ENCODE measurements at regions not wholly inside any gene's neighbourhood (a gene's known extent, or its start where the extent isn't known, plus 50 kb on each side); places are given as distances from the start of the nearest gene placed in this dataset.

DNA sequence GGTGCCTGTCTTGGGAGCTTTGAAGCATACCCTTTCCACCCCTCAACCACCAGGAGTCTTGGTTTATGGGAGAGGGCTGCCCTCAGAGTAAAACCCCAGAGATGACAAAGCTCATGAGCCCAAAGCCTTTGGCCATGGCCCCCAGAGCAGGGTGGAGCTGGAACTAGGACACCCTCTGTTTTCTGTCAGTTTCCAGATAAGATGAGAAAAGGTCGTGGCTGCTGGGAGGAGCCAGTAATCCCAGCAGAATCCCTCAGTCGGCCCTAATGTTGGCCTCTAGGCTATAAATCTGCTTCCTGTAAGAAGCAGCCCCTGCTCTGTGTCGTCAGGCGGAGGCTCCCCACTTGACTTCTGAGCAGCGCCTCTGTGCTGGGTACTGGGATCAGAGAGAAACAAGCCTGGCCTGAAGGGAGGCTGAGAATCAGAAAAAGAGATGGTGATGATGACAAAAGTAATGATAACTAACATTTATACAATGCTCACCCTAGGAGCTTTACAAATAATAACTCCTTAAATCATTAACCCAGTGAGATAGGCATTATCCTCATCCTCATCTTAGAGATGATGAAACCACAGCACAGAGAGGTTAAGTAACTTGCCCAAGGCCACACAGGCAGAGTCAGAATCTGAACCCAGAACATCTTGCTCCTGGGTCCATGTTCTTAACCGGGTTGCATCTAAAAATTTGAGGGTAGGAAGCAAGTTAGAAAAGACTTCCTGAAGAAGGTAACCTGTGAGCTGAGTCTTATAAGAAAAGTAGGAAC lies 471.4 kb downstream of the SOX6 start (continued):
- TF ChIP-seq SETDB1 (IDR thresholded peaks at IDR 0.05; ENCODE audit: low read length) (no peak), HINFP (tag; conservative IDR thresholded peaks at IDR 0.05; ENCODE audit: low read depth) (no peak), IRF2 (CRISPR knock-in tag; IDR thresholded peaks at IDR 0.05) (no peak), RAD51 (IDR thresholded peaks at IDR 0.05; ENCODE audit: borderline replicate concordance, low read depth) (no peak), LCOR (CRISPR knock-in tag; IDR thresholded peaks at IDR 0.05) (no peak), ARID3B (CRISPR knock-in tag; IDR thresholded peaks at IDR 0.05; ENCODE audit: borderline replicate concordance) (no peak), FOXM1 (IDR thresholded peaks at IDR 0.05; ENCODE audit: low read depth) (no peak), FOXM1 (CRISPR knock-in tag; IDR thresholded peaks at IDR 0.05; ENCODE audit: low read depth) (no peak), HIVEP1 (CRISPR knock-in tag; IDR thresholded peaks at IDR 0.05) (no peak), GMEB1 (CRISPR knock-in tag; IDR thresholded peaks at IDR 0.05) (no peak), ZNF77 (CRISPR knock-in tag; IDR thresholded peaks at IDR 0.05) (no peak), ZBTB26 (CRISPR knock-in tag; IDR thresholded peaks at IDR 0.05) (no peak), CREM (IDR thresholded peaks at IDR 0.05; ENCODE audit: low read depth) (no peak), KDM1A (IDR thresholded peaks at IDR 0.05) (peak; percentile 70 to 76), TRIM25 (IDR thresholded peaks at IDR 0.05; ENCODE audit: borderline replicate concordance) (no peak), ETV5 (CRISPR knock-in tag; IDR thresholded peaks at IDR 0.05; ENCODE audit: low read depth) (no peak), MCM7 (IDR thresholded peaks at IDR 0.05) (no peak), CREB3L1 (IDR thresholded peaks at IDR 0.05; ENCODE audit: borderline replicate concordance, low read depth) (no peak)
